Esophagus muscularis mucosa (tissue), 4 donors: ENCODE measurements at regions not wholly inside any gene's neighbourhood (a gene's known extent, or its start where the extent isn't known, plus 50 kb on each side); places are given as distances from the start of the nearest gene placed in this dataset.

Source experiments
- DNase-seq: peaks from one replicate; pipeline ENCODE4 v3.0.0-alpha.2; 2017; ENCODE audit errors: extremely low spot score
- H3K27ac ChIP-seq, 4 donors: fragments of 200-600 bp; sonication (generic); replicated peaks in 1 of 4; 1 replicate in 3 of 4; 2 replicates in 1 of 4; pipeline ENCODE4 v1.5.1; 2016 to 2019; ENCODE audit warnings: mild to moderate bottlenecking in 1 of 4
- H3K27me3 ChIP-seq, 4 donors: fragments of 200-600 bp; sonication (generic); one replicate each; pipeline versions ENCODE4 v1.5.1 to v1.6.0; 2016 to 2019
- H3K36me3 ChIP-seq, 4 donors: fragments of 200-600 bp; sonication (generic); one replicate each; pipeline ENCODE4 v1.5.1; 2016 to 2019
- H3K4me1 ChIP-seq, 4 donors: fragments of 200-600 bp; sonication (generic); one replicate each; pipeline ENCODE4 v1.5.1; 2016 to 2019
- H3K4me3 ChIP-seq, 4 donors: fragments of 200-600 bp; sonication (generic); 1 replicate in 2 of 4; 2 replicates in 2 of 4; pipeline ENCODE4 v1.5.1; 2016 to 2019; ENCODE audit warnings: mild to moderate bottlenecking in 4 of 4, moderate library complexity in 1 of 4
- H3K9me3 ChIP-seq, 4 donors: fragments of 200-600 bp; sonication (generic); 1 replicate in 3 of 4; 2 replicates in 1 of 4; pipeline ENCODE4 v1.5.1; 2016 to 2019
- EP300 ChIP-seq: sonication (generic); formaldehyde crosslinking; IDR thresholded peaks from one replicate; pipeline ENCODE4 v1.6.1; 2017; ENCODE audit warnings: antibody characterized with exemption
- POLR2A ChIP-seq: fragments of 450-650 bp; IDR thresholded peaks from one replicate; pipeline ENCODE4 v1.6.1; 2017; ENCODE audit warnings: antibody characterized with exemption, moderate library complexity, mild to moderate bottlenecking, low read depth
- POLR2AphosphoS5 ChIP-seq, 2 donors: sonication (generic); formaldehyde crosslinking; IDR thresholded peaks; one replicate each; pipeline ENCODE4 v1.6.1; 2017; ENCODE audit warnings: antibody characterized with exemption in 2 of 2
- WGBS: methylation state at CpG from one replicate; pipeline ENCODE4 v1.1.5; 2018; 5-methylcytosine and 5-hydroxymethylcytosine counted together
- intact Hi-C: fragments of 100-400 bp; cut with DNase I; formaldehyde crosslinking; loops from one replicate; pipeline ENCODE4 v1.15.1; 2023
- TF ChIP-seq, protein P1 (sequence below), 3 experiments: fragments of 200-600 bp in 2 of 3; fragments of 450-650 bp in 1 of 3; sonication (generic) in 2 of 3; IDR thresholded peaks; one replicate each; pipeline ENCODE4 v1.5.1; 2017 to 2019; ENCODE audit warnings: antibody characterized with exemption in 3 of 3, mild to moderate bottlenecking in 2 of 3, moderate library complexity in 1 of 3

DNA sequence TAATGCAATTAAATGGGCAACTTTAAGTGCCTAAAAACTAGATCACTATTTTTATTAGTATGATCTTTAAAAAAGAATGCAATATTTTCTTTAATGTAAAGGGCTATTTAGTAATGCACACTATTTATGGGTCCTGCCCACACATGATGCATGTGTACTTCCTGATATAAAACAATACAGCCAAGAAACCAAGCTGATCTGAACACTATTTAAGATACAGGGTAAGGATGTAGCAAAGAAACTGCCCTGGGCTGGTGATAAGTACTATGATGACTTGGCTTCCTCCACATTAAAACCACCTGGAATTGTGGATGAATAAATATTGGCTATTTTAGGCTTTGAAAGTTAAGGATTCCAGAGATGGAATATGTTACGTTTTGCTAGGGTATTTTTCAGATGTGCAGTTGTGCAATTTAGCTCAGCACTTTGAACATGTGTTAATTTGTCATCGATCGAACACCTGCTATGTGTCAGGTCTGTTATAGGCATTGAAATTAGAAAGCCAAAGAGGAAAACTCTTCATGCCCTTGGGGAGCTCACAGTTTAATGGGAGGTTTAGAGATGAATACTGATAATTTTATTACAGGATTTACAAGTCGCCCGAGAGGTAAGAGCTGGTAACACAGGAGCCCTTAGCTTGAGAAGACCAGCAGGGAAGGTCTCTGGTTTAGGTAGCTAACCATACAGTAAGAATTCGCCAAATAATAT, 276.7 kb downstream of the PLK2 start:
- intact Hi-C loops: no loop called here
- H3K36me3 ChIP-seq: no peaks in the 10 kb centered on the region
- no peak overlapping the region for H3K27ac ChIP-seq

DNA sequence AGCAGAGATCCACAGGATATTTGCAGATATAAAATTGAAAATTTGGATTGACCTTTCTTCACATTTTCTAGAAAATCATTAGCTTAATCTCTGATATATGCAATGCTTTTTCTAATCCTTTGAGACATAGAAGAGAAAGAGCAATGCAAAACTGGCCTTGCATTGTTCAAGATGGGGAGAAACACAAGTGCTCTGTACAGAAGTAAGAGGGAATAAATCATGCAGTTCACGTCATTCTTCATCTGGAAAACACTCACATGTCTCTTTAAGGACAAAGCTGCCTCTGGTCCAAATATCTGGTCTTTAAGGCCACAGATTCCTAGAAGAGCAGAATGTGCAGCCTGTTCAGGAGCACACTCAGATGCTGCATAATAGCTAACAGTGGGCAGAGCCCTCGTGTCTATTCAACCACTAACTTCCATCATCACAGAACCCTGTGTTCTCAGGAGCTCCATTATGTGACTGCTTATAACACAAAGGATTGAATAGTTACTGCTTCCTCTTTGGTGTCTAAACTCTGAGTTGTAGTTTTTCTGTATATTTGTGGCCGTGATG, 277.5 kb downstream of the PLK2 start:
- Histone ChIP-seq H3K27ac (no peak overlapping the region), H3K4me3 (no peak overlapping the region), H3K9me3 (no peaks in the 10 kb centered on the region), H3K27me3 (no peaks in the 10 kb centered on the region), H3K4me1 (peaks cover 0 to 5% (median 0%) of the 10 kb centered on the region in 4 donors), H3K36me3 (no peaks in the 10 kb centered on the region)
- TF ChIP-seq POLR2A: no peak
- TF ChIP-seq, protein P1, sequence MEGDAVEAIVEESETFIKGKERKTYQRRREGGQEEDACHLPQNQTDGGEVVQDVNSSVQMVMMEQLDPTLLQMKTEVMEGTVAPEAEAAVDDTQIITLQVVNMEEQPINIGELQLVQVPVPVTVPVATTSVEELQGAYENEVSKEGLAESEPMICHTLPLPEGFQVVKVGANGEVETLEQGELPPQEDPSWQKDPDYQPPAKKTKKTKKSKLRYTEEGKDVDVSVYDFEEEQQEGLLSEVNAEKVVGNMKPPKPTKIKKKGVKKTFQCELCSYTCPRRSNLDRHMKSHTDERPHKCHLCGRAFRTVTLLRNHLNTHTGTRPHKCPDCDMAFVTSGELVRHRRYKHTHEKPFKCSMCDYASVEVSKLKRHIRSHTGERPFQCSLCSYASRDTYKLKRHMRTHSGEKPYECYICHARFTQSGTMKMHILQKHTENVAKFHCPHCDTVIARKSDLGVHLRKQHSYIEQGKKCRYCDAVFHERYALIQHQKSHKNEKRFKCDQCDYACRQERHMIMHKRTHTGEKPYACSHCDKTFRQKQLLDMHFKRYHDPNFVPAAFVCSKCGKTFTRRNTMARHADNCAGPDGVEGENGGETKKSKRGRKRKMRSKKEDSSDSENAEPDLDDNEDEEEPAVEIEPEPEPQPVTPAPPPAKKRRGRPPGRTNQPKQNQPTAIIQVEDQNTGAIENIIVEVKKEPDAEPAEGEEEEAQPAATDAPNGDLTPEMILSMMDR (IDR thresholded peaks at IDR 0.05): no peak
- TF ChIP-seq EP300: no peak
- TF ChIP-seq POLR2AphosphoS5 (IDR thresholded peaks at IDR 0.05): no peak
- WGBS: 66% methylated on average over 3 of the region's 3 CpGs
- intact Hi-C loops: no loop called here
- no peak for DNase-seq

More for the DNA sequence above, 276.7 kb downstream of the PLK2 start:
- H3K4me3 ChIP-seq: no peak overlapping the region
- TF ChIP-seq, protein P1 (IDR thresholded peaks at IDR 0.05): no peak
- no peak for DNase-seq
- WGBS: 66% methylated on average over 6 of the region's 6 CpGs
- no peaks in the 10 kb centered on the region for H3K27me3 ChIP-seq
- H3K4me1 ChIP-seq: peaks cover 0 to 5% (median 0%) of the 10 kb centered on the region in 4 donors
- H3K9me3 ChIP-seq: no peaks in the 10 kb centered on the region

DNA sequence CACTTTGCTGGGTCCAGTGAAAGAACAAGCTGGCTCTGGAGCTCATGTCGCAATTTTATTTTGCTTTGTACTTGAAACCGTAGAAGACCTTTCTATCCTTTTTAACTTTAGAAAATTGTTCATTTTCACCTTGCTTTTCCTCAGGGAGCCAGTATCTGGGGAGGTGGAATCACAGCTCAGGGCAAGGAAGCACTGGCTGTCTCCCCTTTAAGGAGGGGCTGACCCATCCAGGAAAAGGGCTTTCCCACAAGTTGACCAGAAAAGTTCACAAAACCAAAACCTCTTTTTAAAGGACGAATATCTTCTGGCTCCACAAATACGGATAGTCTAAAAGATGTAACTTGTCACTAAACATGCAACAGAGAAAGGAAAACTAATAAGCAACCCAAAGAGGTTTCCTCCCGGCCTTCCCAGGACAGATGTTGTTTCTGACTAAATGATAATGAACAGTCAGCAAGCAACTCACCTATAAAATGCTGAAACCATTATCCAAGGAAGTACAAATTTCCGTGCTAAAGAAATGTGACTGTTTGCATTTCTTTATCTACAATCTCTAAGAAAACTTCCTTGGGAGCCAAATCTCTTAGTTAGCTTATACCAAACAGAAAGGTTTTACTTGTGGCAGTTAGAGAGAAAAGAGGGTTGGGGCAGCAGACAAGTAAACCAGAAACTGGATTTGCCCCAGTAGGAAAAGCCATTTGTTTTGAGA, 278.2 kb downstream of the PLK2 start:
- H3K4me3 ChIP-seq: no peak overlapping the region
- WGBS: 66% methylated on average over 6 of the region's 6 CpGs
- no peak for DNase-seq
- no peak overlapping the region for H3K27ac ChIP-seq
- H3K36me3 ChIP-seq: no peaks in the 10 kb centered on the region
- no peaks in the 10 kb centered on the region for H3K9me3 ChIP-seq
- no peak for TF ChIP-seq POLR2A
- no peak for TF ChIP-seq POLR2AphosphoS5 (IDR thresholded peaks at IDR 0.05)
- TF ChIP-seq EP300: no peak
- TF ChIP-seq, protein P1 (IDR thresholded peaks at IDR 0.05): no peak
- H3K4me1 ChIP-seq: peaks cover 0 to 5% (median 0%) of the 10 kb centered on the region in 4 donors
- H3K27me3 ChIP-seq: no peaks in the 10 kb centered on the region
- intact Hi-C loops: no loop called here

DNA sequence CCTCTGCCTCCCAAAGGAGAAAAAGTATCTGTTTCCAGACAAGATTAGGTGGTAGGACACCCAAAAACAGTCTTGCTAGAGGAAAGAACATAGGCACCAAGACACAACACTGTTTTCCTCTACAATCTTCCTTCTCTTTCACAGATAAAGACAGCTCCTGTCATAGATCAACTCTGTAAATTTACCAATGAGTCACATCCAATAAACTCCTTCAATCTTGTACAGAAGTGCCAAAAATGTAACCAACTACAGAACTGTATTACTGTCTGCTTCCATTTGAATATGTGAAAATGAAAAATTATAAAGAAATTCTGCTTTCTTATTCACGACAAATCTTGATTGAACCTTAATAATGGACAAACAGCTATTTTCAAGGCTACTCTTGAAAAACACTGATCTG, 286.9 kb downstream of the PLK2 start:
- DNase-seq: no peak
- H3K4me1 ChIP-seq: no peaks in the 10 kb centered on the region
- 98% methylated on average over 1 of the region's 1 CpG for WGBS
- H3K27ac ChIP-seq: no peak overlapping the region
- H3K36me3 ChIP-seq: no peaks in the 10 kb centered on the region
- H3K4me3 ChIP-seq: no peak overlapping the region
- H3K27me3 ChIP-seq: no peaks in the 10 kb centered on the region
- H3K9me3 ChIP-seq: no peaks in the 10 kb centered on the region
- intact Hi-C loops: no loop called here
- TF ChIP-seq POLR2A (no peak), POLR2AphosphoS5 (IDR thresholded peaks at IDR 0.05) (no peak), EP300 (no peak)
- TF ChIP-seq, protein P1 (IDR thresholded peaks at IDR 0.05): no peak
